IMR-90 (cell line): ENCODE measurements at regions not wholly inside any gene's neighbourhood (a gene's known extent, or its start where the extent isn't known, plus 50 kb on each side); places are given as distances from the start of the nearest gene placed in this dataset.

ENCODE experiments used
- ATAC-seq: fragments of 200-7000 bp; cut with Tn5 transposase; 2 replicates; pipeline ENCODE4 v1.9.1; 2020; ENCODE audit warnings: low read depth, mild to moderate bottlenecking, moderate library complexity
- BruUV-seq: library from RNA; stranded (reverse); fragments of 400-500 nt; replicated peaks from 2 replicates; lab custom pipeline; 2021; lab: Mats Ljungman, UMichigan
- CTCF ChIA-PET: fragments of 300-600 bp; formaldehyde crosslinking; extraction: SDS; loops from one replicate; lab custom pipeline; 2021; ENCODE audit warnings: antibody characterized with exemption; lab: Yijun Ruan, JAX
- POLR2A ChIA-PET: fragments of 300-600 bp; sonication (Branson Sonifier 250); formaldehyde crosslinking; loops from one replicate; lab custom pipeline; 2022; ENCODE audit warnings: antibody characterized with exemption; ENCODE audit not compliant: unreplicated experiment; lab: Charles Lee
- DNase-seq: peaks from one replicate; pipeline ENCODE4 v3.0.0; 2013
- H2AFZ ChIP-seq: replicated peaks from 2 replicates; pipeline ENCODE3; 2013; ENCODE audit warnings: low read length, mild to moderate bottlenecking; ENCODE audit not compliant: poor library complexity
- H2AK5ac ChIP-seq: 2 replicates; pipeline ENCODE4 v1.6.1; 2013; ENCODE audit warnings: low read depth, low read length, inconsistent platforms
- H2AK9ac ChIP-seq: replicated peaks from 2 replicates; pipeline ENCODE3; 2013; ENCODE audit warnings: mild to moderate bottlenecking, low read depth, low read length, moderate library complexity; ENCODE audit not compliant: poor library complexity
- H2BK120ac ChIP-seq: 2 replicates; pipeline ENCODE4 v1.6.1; 2013; ENCODE audit warnings: low read depth, low read length, inconsistent platforms
- H2BK15ac ChIP-seq: 3 replicates; pipeline ENCODE4 v1.6.1; 2013; ENCODE audit warnings: low read depth, low read length, inconsistent platforms
- H2BK20ac ChIP-seq: 2 replicates; pipeline ENCODE4 v1.6.1; 2013; ENCODE audit warnings: low read depth, mild to moderate bottlenecking, inconsistent platforms, low read length, moderate library complexity
- H2BK5ac ChIP-seq: 2 replicates; pipeline ENCODE4 v1.6.1; 2013; ENCODE audit warnings: mild to moderate bottlenecking, low read depth, low read length, inconsistent platforms; ENCODE audit not compliant: poor library complexity, severe bottlenecking
- H3K14ac ChIP-seq: replicated peaks from 2 replicates; pipeline ENCODE4 v1.6.1; 2013; ENCODE audit warnings: low read depth, low read length, inconsistent platforms
- H3K18ac ChIP-seq: 2 replicates; pipeline ENCODE4 v1.6.1; 2013; ENCODE audit warnings: low read depth, low read length, control low read depth
- H3K23ac ChIP-seq: 2 replicates; pipeline ENCODE4 v1.6.1; 2013; ENCODE audit warnings: low read depth, low read length, inconsistent platforms
- H3K27ac ChIP-seq: 2 replicates; pipeline ENCODE4 v1.5.1; 2013; ENCODE audit warnings: mild to moderate bottlenecking, control low read depth, low read length; ENCODE audit not compliant: insufficient read depth
- H3K27me3 ChIP-seq: 2 replicates; pipeline ENCODE4 v1.6.1; 2013; ENCODE audit warnings: low read length; ENCODE audit not compliant: control insufficient read depth, insufficient read depth
- H3K36me3 ChIP-seq: 2 replicates; pipeline ENCODE4 v1.6.1; 2013; ENCODE audit warnings: low read length, mixed read lengths; ENCODE audit not compliant: control insufficient read depth, insufficient read depth
- H3K4ac ChIP-seq: 2 replicates; pipeline ENCODE4 v1.6.1; 2013; ENCODE audit warnings: low read depth, low read length, inconsistent platforms
- H3K4me1 ChIP-seq: 2 replicates; pipeline ENCODE4 v1.6.1; 2013; ENCODE audit warnings: low read length, mixed read lengths; ENCODE audit not compliant: control insufficient read depth, insufficient read depth
- H3K4me2 ChIP-seq: 2 replicates; pipeline ENCODE4 v1.6.1; 2013; ENCODE audit warnings: low read depth, mild to moderate bottlenecking, control low read depth, low read length, moderate library complexity
- H3K4me3 ChIP-seq: 2 replicates; pipeline ENCODE4 v1.5.1; 2013; ENCODE audit warnings: low read depth, mild to moderate bottlenecking, control low read depth, low read length, moderate library complexity; ENCODE audit not compliant: insufficient read depth
- H3K56ac ChIP-seq: 2 replicates; pipeline ENCODE4 v1.6.1; 2013; ENCODE audit warnings: low read length, inconsistent platforms; ENCODE audit not compliant: insufficient read depth; ENCODE audit errors: extremely low read depth
- H3K79me1 ChIP-seq, 2 experiments: 2 replicates each; pipeline ENCODE4 v1.6.1; 2013; ENCODE audit warnings: low read length in 2 of 2, inconsistent platforms in 1 of 2, low read depth in 1 of 2
- H3K9ac ChIP-seq: 2 replicates; pipeline ENCODE4 v1.6.1; 2013; ENCODE audit warnings: low read depth, low read length, control low read depth
- H3K9me1 ChIP-seq: 2 replicates; pipeline ENCODE4 v1.6.1; 2013; ENCODE audit warnings: low read length, inconsistent platforms; ENCODE audit not compliant: insufficient read depth
- H3K9me3 ChIP-seq: 2 replicates; pipeline ENCODE4 v1.6.1; 2013; ENCODE audit warnings: low read length; ENCODE audit not compliant: control insufficient read depth, insufficient read depth
- H4K20me1 ChIP-seq: 2 replicates; pipeline ENCODE4 v1.6.1; 2013; ENCODE audit warnings: low read length, inconsistent platforms; ENCODE audit not compliant: insufficient read depth
- H4K5ac ChIP-seq: 2 replicates; pipeline ENCODE4 v1.6.1; 2013; ENCODE audit warnings: mild to moderate bottlenecking, low read depth, low read length, control low read depth
- H4K8ac ChIP-seq, 2 experiments: 2 replicates each; pipeline ENCODE4 v1.6.1; 2013; ENCODE audit warnings: low read depth in 2 of 2, low read length in 2 of 2, control low read depth in 1 of 2, inconsistent platforms in 1 of 2
- H4K91ac ChIP-seq: 2 replicates; pipeline ENCODE4 v1.6.1; 2013; ENCODE audit warnings: low read depth, low read length, inconsistent platforms; ENCODE audit not compliant: insufficient read depth
- BHLHE40 ChIP-seq: fragments of 150-350 bp; IDR thresholded peaks from 2 replicates; pipeline ENCODE4 v1.6.1; 2016; ENCODE audit warnings: mild to moderate bottlenecking, low read depth, low read length
- CTCF ChIP-seq: conservative IDR thresholded peaks from 2 replicates; pipeline ENCODE4 v1.5.1; 2012; ENCODE audit warnings: mild to moderate bottlenecking, low read depth, low read length, improper control_type of control experiment
- FOS ChIP-seq: fragments of 150-350 bp; IDR thresholded peaks from 2 replicates; pipeline ENCODE4 v1.6.1; 2016; ENCODE audit warnings: low read depth, low read length
- MAFK ChIP-seq: IDR thresholded peaks from 2 replicates; pipeline ENCODE4 v1.6.1; 2012; ENCODE audit warnings: low read depth, low read length, improper control_type of control experiment
- MAZ ChIP-seq: IDR thresholded peaks from 2 replicates; pipeline ENCODE4 v1.6.1; 2012; ENCODE audit warnings: low read depth, mild to moderate bottlenecking, low read length, improper control_type of control experiment, moderate library complexity, borderline replicate concordance
- MXI1 ChIP-seq: IDR thresholded peaks from 2 replicates; pipeline ENCODE4 v1.6.1; 2012; ENCODE audit warnings: low read depth, mild to moderate bottlenecking, low read length, moderate library complexity, borderline replicate concordance
- NFE2L2 ChIP-seq: fragments of 150-350 bp; IDR thresholded peaks from 2 replicates; pipeline ENCODE4 v1.6.1; 2016; ENCODE audit warnings: low read depth, mild to moderate bottlenecking, low read length
- POLR2A ChIP-seq: IDR thresholded peaks from 2 replicates; pipeline ENCODE4 v1.6.1; 2012; ENCODE audit warnings: mild to moderate bottlenecking, low read depth, low read length
- RCOR1 ChIP-seq: IDR thresholded peaks from 2 replicates; pipeline ENCODE4 v1.6.1; 2012; ENCODE audit warnings: mild to moderate bottlenecking, low read length, improper control_type of control experiment; ENCODE audit not compliant: insufficient replicate concordance
- RFX5 ChIP-seq: IDR thresholded peaks from 2 replicates; pipeline ENCODE4 v1.8.0; 2012; ENCODE audit warnings: low read depth, mild to moderate bottlenecking, low read length, moderate library complexity
- SMC3 ChIP-seq: fragments of 150-350 bp; IDR thresholded peaks from 2 replicates; pipeline ENCODE4 v1.6.1; 2016; ENCODE audit warnings: low read depth, mild to moderate bottlenecking, antibody characterized with exemption, low read length, moderate library complexity
- USF2 ChIP-seq: fragments of 150-350 bp; IDR thresholded peaks from 2 replicates; pipeline ENCODE4 v1.6.1; 2017; ENCODE audit warnings: mild to moderate bottlenecking, antibody characterized with exemption, low read length, low read depth
- WGBS, 2 experiments: methylation state at CpG; one replicate each; pipeline versions ENCODE4 v1.1.5 to v1.1.7; 2013; ENCODE audit warnings: missing lambda C conversion rate in 2 of 2; ENCODE audit not compliant: insufficient read length in 1 of 2; ENCODE audit errors: extremely low coverage in 2 of 2; 5-methylcytosine and 5-hydroxymethylcytosine counted together
- dilution Hi-C: fragments of 300-500 bp; cut with HindIII; formaldehyde crosslinking; loops from one replicate; pipeline ENCODE4 v1.14.3; 2018; ENCODE audit warnings: low sequenced_read_pairs; ENCODE audit not compliant: unreplicated experiment
- in situ Hi-C: fragments of 300-500 bp; cut with MboI; formaldehyde crosslinking; loops from 3 replicates; pipeline ENCODE4 v1.14.3; 2019; ENCODE audit warnings: low sequenced_read_pairs, inconsistent platforms, mixed read lengths
- intact Hi-C: fragments of 100-400 bp; cut with micrococcal nuclease; formaldehyde crosslinking; loops from 2 replicates; pipeline ENCODE4 v1.10.0; 2022
- TF ChIP-seq, protein P1 (sequence below): fragments of 150-350 bp; IDR thresholded peaks from 2 replicates; pipeline ENCODE4 v1.6.1; 2016; ENCODE audit warnings: low read depth, mild to moderate bottlenecking, low read length, moderate library complexity, borderline replicate concordance

DNA sequence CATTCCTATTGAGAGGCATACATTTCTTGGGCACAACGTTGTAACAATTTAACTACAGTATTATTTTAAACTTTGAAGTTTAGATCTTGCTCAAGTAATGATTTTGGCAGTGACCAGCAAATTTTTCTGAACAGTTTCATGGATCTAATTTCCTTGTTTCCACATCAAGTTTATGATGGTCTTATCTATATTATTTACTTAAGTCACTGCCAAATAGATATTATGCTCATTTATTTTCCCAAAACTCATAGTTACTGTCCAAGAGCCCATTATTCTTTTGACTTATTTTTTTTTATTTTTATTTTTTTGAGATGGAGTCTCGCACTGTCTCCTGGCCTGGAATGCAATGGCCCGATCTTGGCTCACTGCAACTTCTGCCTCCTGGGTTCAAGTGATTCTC is 86.5 kb upstream of the TLE4 start:
- BruUV-seq = no TSS peak
- DNase-seq (no peak), ATAC-seq (no peak)
- WGBS, 2 experiments = no CpG with 5 or more reads among the region's 3 CpGs
- no peak overlapping the region for H2AFZ ChIP-seq
- no peak overlapping the region for H2AK5ac ChIP-seq
- no peak overlapping the region for H3K4ac ChIP-seq
- H4K20me1 ChIP-seq = no peaks in the 10 kb centered on the region
- H3K27ac ChIP-seq = no peak overlapping the region
- peaks cover 4% of the 10 kb centered on the region for H3K9me1 ChIP-seq
- H4K91ac ChIP-seq = no peak overlapping the region
- H2BK5ac ChIP-seq = no peak overlapping the region
- no peak overlapping the region for H3K14ac ChIP-seq
- no peak overlapping the region for H2BK20ac ChIP-seq
- ChIA-PET POLR2A (interaction anchor here (0.6 kb wide), 1 partner anchor 1071 kb away, joined by 4 read pairs; no protein-coding TSS in a partner anchor), CTCF (no interaction called here)
- intact Hi-C loops (no loop called here), in situ Hi-C loops (no loop called here), dilution Hi-C loops (no loop called here)
- TF ChIP-seq BHLHE40 (no peak), POLR2A (no peak), MAFK (no peak), NFE2L2 (no peak), RFX5 (no peak), FOS (no peak), RCOR1 (no peak), CTCF (no peak), USF2 (no peak), SMC3 (no peak), MXI1 (no peak), MAZ (no peak)
- TF ChIP-seq, protein P1, sequence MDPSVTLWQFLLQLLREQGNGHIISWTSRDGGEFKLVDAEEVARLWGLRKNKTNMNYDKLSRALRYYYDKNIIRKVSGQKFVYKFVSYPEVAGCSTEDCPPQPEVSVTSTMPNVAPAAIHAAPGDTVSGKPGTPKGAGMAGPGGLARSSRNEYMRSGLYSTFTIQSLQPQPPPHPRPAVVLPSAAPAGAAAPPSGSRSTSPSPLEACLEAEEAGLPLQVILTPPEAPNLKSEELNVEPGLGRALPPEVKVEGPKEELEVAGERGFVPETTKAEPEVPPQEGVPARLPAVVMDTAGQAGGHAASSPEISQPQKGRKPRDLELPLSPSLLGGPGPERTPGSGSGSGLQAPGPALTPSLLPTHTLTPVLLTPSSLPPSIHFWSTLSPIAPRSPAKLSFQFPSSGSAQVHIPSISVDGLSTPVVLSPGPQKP = no peak
- H3K56ac ChIP-seq = no peak overlapping the region
- H3K4me3 ChIP-seq = no peak overlapping the region
- H3K79me1 ChIP-seq = no peaks in the 10 kb centered on the region
- H3K36me3 ChIP-seq = no peaks in the 10 kb centered on the region
- no peak overlapping the region for H2AK9ac ChIP-seq
- no peak overlapping the region for H3K18ac ChIP-seq
- no peaks in the 10 kb centered on the region for H3K9me3 ChIP-seq
- H4K5ac ChIP-seq = no peak overlapping the region
- H3K4me2 ChIP-seq = no peak overlapping the region
- no peaks in the 10 kb centered on the region for H3K27me3 ChIP-seq
- no peak overlapping the region for H3K23ac ChIP-seq
- no peak overlapping the region for H4K8ac ChIP-seq
- no peak overlapping the region for H2BK120ac ChIP-seq
- H3K4me1 ChIP-seq = peaks cover 3% of the 10 kb centered on the region
- H3K9ac ChIP-seq = no peak overlapping the region
- no peak overlapping the region for H2BK15ac ChIP-seq
